ENCODE measurements at regions not wholly inside any gene's neighbourhood (a gene's known extent, or its start where the extent isn't known, plus 50 kb on each side); places are given as distances from the start of the nearest gene placed in this dataset.

- no peak overlapping the region for H3K4me3 ChIP-seq
- H3K27ac ChIP-seq: no peak overlapping the region
- WGBS, 4 donors: 87 to 91% (median 89%) methylated on average over 23 to 36 of the region's 36 CpGs
- no peaks in the 10 kb centered on the region for H3K4me1 ChIP-seq
- DNase-seq (no peak), ATAC-seq (no peak)
- intact Hi-C loops (cut with DNase I): no loop called here
- no peaks in the 10 kb centered on the region for H3K27me3 ChIP-seq
- TF ChIP-seq POLR2A (IDR thresholded peaks at IDR 0.05) (no peak), CTCF (IDR thresholded peaks at IDR 0.05) (no peak)
- peaks cover 0 to 18% (median 0%) of the 10 kb centered on the region in 12 donors for H3K9me3 ChIP-seq
- H3K36me3 ChIP-seq: no peaks in the 10 kb centered on the region
Measured at GRCh38 chr18:51864219-51864965, 475.6 kb upstream of the DCC start.

- Histone ChIP-seq H3K36me3 (no peaks in the 10 kb centered on the region), H3K27ac (no peak overlapping the region), H3K4me1 (no peaks in the 10 kb centered on the region), H3K4me3 (no peak overlapping the region), H3K9me3 (peaks cover 0 to 18% (median 0%) of the 10 kb centered on the region in 12 donors), H3K27me3 (no peaks in the 10 kb centered on the region)
- TF ChIP-seq CTCF (IDR thresholded peaks at IDR 0.05) (no peak), POLR2A (IDR thresholded peaks at IDR 0.05) (no peak)
- intact Hi-C loops (cut with DNase I): no loop called here
- WGBS, 4 donors: 82 to 92% (median 87%) methylated on average over 1 of the region's 1 CpG
- DNase-seq (no peak), ATAC-seq (no peak)
Measured at GRCh38 chr18:51865538-51865937, 474.5 kb upstream of the DCC start.

DNA sequence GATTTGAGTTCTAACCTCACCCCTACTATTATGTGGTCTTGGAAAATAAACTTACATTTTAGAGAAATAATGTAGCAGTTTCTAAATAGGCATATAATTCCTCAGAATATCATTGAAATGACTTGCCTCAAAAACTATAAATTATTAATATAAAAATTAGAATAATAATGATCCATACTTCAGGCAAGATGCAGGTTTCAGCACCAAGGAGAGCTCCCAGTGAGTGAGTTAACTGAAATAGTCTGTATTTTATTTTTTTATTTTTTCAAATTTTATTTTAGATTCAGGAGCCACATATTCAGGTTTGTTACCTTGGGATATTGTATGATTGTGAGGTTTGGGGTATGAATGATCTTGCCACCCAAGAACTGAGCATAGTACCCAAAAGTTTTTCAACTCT is 472.2 kb upstream of the DCC start:
- H3K27me3 ChIP-seq: no peaks in the 10 kb centered on the region
- DNase-seq: no peak
- intact Hi-C loops (cut with DNase I): no loop called here
- H3K9me3 ChIP-seq: peaks cover 0 to 18% (median 0%) of the 10 kb centered on the region in 12 donors
- no peaks in the 10 kb centered on the region for H3K4me1 ChIP-seq
- no peaks in the 10 kb centered on the region for H3K36me3 ChIP-seq
- H3K4me3 ChIP-seq: no peak overlapping the region
- no peak for TF ChIP-seq CTCF (IDR thresholded peaks at IDR 0.05)
- no peak for TF ChIP-seq POLR2A (IDR thresholded peaks at IDR 0.05)
- no peak overlapping the region for H3K27ac ChIP-seq
- ATAC-seq: no peak

- ATAC-seq: no peak
- H3K27ac ChIP-seq: no peak overlapping the region
- H3K9me3 ChIP-seq: peaks cover 0 to under 1% (median 0%) of the 10 kb centered on the region in 12 donors
- no peaks in the 10 kb centered on the region for H3K27me3 ChIP-seq
- 79 to 92% (median 89%) methylated on average over 1 of the region's 1 CpG for WGBS, 4 donors
- no peak overlapping the region for H3K4me3 ChIP-seq
- DNase-seq: no peak
- intact Hi-C loops (cut with DNase I): no loop called here
- no peak for TF ChIP-seq POLR2A (IDR thresholded peaks at IDR 0.05)
- TF ChIP-seq CTCF (IDR thresholded peaks at IDR 0.05): no peak
- H3K4me1 ChIP-seq: no peaks in the 10 kb centered on the region
- no peaks in the 10 kb centered on the region for H3K36me3 ChIP-seq
Measured at GRCh38 chr18:51878724-51879123, 461.3 kb upstream of the DCC start.

Measured in heart left ventricle (tissue), 16 donors.